Stomach smooth muscle (tissue), 2 donors: ENCODE measurements at regions not wholly inside any gene's neighbourhood (a gene's known extent, or its start where the extent isn't known, plus 50 kb on each side); places are given as distances from the start of the nearest gene placed in this dataset.
"Not testable (repeated sequence)": the region's sequence is repeated elsewhere in the genome, so short reads cannot be mapped to it uniquely, and the experiment has no call there.

Experiments
- H3K27ac ChIP-seq: one replicate; pipeline ENCODE4 v1.7.0; 2013; ENCODE audit warnings: mild to moderate bottlenecking, low read length, inconsistent platforms
- H3K27me3 ChIP-seq, 2 donors: one replicate each; pipeline ENCODE4 v1.7.0; 2013; ENCODE audit warnings: low read length in 2 of 2; ENCODE audit not compliant: insufficient read depth in 2 of 2, control insufficient read depth in 1 of 2
- H3K36me3 ChIP-seq, 2 donors: one replicate each; pipeline ENCODE4 v1.7.0; 2013; ENCODE audit warnings: low read length in 2 of 2; ENCODE audit not compliant: control insufficient read depth in 2 of 2, insufficient read depth in 2 of 2
- H3K4me1 ChIP-seq: one replicate; pipeline ENCODE4 v1.7.0; 2013; ENCODE audit warnings: low read length; ENCODE audit not compliant: control insufficient read depth, insufficient read depth
- H3K4me3 ChIP-seq, 2 donors: one replicate each; pipeline ENCODE4 v1.7.0; 2013; ENCODE audit warnings: low read length in 2 of 2
- H3K9ac ChIP-seq, 2 donors: one replicate each; pipeline ENCODE4 v1.7.0; 2013; ENCODE audit warnings: low read length in 2 of 2, mild to moderate bottlenecking in 1 of 2
- H3K9me3 ChIP-seq, 2 donors: one replicate each; pipeline ENCODE4 v1.7.0; 2013; ENCODE audit warnings: low read length in 2 of 2; ENCODE audit not compliant: control insufficient read depth in 2 of 2
- donor health status: healthy.
- donor health status: Pancreatic carcinoma.

DNA sequence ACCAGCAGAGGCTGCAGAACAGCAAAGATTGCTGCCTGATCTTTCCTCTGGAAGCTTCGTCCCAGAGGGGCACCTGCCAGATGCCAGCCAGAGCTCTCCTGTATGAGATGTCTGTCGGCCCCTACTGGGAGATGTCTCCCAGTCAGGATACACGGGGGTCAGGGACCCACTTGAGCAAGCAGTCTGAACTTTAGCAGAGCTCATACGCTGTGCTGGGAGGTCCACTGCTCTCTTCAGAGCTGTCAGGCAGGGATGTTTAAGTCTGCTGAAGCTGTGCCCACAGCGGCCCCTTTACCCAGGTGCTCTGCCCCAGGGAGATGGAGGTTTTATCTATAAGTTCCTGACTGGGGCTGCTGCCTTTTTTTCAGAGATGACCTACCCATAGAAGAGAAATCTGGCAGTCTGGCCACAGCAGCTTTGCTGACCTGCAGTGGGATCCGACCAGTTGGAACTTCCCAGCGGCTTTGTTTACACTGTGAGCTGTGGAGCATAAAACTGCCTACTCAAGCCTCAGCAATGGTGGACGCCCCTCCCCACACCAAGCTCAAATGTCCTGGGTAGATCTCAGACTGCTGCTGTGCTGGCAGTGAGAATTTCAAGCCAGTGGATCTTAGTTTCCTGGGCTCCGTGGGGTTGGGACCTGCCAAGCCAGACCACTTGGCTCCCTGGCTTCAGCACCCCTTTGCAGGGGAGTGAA, 613.9 kb downstream of the HTR1B start:
- H3K9me3 ChIP-seq, H3K4me1 ChIP-seq, H3K27ac ChIP-seq, H3K4me3 ChIP-seq, H3K27me3 ChIP-seq, H3K9ac ChIP-seq, H3K36me3 ChIP-seq: not testable (repeated sequence)

DNA sequence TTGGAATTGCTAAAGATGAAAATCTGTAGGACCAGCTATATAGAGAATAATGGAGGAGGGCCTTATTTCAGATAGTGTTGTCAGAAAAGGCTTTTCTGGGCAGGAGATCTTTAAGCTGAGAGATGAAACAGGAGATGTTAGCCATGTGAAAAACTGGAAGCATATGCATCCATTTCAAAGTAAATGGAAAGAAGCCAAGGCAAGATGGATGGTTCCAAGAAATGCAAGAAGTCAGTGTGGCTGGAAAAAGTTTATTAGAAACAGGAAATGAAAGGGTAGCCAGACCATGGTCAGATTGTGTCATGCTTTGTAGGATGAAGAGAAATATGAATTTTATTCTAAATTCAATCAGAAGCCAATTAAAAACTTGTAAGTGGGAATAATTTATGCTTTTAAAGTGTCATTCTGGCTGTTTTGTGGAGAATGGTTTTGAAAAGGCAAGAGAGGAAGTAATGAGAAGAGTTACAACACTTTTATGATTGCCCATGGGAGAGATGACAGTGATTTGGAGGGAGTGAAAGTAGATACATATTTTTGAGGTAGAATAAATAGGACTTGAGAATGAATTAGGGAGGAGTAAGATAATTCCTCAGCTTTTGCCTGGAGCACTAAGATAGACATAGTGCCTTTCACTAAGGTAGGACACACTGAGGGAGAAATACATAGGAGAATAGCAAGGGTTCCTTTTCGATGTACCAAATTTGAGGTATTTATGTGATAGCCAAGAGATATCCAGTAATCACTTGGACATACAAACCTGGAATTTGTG, 620.1 kb downstream of the HTR1B start:
- Histone ChIP-seq H3K9ac (no peak overlapping the region), H3K27me3 (no peaks in the 10 kb centered on the region), H3K36me3 (no peaks in the 10 kb centered on the region), H3K9me3 (no peaks in the 10 kb centered on the region), H3K4me1 (no peaks in the 10 kb centered on the region), H3K4me3 (no peak overlapping the region), H3K27ac (no peak overlapping the region)

DNA sequence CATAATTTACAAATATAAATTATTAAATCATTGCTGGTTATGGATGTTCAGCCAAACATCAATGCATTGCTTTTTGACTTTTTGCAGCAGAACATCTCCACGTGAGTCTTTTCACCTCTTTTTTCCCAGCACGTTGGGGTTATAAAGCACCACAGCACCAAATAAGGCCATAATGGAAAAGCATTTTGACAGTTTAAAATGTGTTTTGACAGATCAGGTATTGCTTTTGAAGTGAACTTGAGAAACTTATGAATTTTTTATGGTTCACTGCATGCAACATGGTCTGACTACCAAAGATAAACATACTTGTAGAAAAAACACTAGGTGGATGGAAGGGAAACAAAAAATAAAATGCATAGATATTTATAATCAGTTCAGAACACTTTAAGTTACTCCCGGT, 622.4 kb downstream of the HTR1B start:
- Histone ChIP-seq H3K36me3 (no peaks in the 10 kb centered on the region), H3K4me1 (no peaks in the 10 kb centered on the region), H3K9ac (no peak overlapping the region), H3K27ac (no peak overlapping the region), H3K4me3 (no peak overlapping the region), H3K27me3 (no peaks in the 10 kb centered on the region), H3K9me3 (no peaks in the 10 kb centered on the region)

DNA sequence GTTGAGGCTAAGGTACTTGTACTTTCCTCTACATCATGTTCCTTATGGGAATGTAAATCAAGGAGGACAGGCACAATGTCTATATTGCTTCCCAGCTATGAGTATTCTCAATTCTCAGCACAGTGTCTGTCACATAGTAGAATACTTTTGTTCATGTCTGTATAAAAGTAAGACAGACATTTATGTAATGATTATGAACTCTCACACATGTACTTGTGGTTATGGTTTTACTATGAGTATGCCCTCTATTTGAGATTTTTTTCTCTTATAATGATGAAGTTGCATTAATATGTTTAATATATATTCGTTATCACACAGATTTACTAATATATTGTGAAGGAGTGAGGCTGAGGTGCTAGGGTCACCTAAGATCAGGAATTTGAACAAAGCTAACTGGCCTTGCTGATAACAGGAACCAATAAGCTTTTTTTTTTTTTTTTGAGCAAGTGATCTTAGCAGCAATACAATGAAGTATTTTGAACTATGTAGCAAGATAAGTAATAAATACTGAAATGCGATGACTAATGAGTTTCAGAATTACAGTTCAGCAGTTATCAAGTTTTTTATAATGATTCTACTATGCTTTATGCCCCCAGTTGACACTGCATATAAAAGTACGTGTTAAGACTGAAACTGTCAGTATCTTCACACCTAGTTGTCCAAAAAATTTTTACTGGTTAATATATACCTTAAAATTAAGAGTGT, 623.1 kb downstream of the HTR1B start:
- Histone ChIP-seq H3K9ac (no peak overlapping the region), H3K27me3 (no peaks in the 10 kb centered on the region), H3K4me3 (no peak overlapping the region), H3K27ac (no peak overlapping the region), H3K36me3 (no peaks in the 10 kb centered on the region), H3K4me1 (no peaks in the 10 kb centered on the region), H3K9me3 (no peaks in the 10 kb centered on the region)

DNA sequence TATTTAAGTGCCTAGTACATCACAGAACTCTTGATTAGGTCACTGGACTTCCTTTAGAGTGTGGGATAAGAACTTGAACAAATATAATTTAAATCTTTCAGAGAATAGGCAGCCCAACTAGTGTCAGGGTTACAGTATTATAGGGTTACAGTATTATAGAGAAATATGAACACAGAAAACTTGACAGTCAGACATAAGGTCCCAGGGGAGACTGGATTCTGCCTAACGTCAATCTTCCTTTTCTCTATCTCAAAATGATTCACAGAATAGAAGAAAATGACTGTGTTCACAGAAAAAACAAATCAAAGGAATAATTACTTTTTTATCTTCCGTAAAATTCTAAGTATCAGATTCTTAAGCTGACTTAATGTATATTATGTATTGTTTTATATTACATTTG, 623.8 kb downstream of the HTR1B start:
- no peaks in the 10 kb centered on the region for H3K27me3 ChIP-seq
- H3K9me3 ChIP-seq = no peaks in the 10 kb centered on the region
- no peak overlapping the region for H3K9ac ChIP-seq
- no peaks in the 10 kb centered on the region for H3K4me1 ChIP-seq
- no peaks in the 10 kb centered on the region for H3K36me3 ChIP-seq
- H3K4me3 ChIP-seq = no peak overlapping the region
- no peak overlapping the region for H3K27ac ChIP-seq

DNA sequence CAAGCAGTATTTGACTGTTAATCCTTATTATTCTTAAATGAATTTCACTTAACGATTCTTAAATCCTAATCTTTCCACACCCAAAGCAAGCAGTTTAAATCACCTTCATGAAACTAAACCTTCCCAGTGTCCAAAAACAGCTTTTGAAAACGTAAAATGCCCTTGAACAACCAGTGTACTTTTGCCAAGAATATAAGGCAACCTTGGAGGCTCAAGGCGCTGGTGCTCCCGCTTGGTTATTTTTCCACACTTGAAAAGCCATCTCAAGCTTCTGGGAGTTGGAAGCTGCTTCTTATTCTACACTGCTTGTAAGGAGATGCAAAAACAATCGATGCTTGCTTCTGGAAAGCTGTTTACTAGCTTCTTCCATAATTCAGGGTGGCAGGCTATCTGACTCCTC, 625.7 kb downstream of the HTR1B start:
- H3K27me3 ChIP-seq = no peaks in the 10 kb centered on the region
- H3K4me3 ChIP-seq = no peak overlapping the region
- H3K9me3 ChIP-seq = no peaks in the 10 kb centered on the region
- H3K27ac ChIP-seq = no peak overlapping the region
- no peak overlapping the region for H3K9ac ChIP-seq
- no peaks in the 10 kb centered on the region for H3K36me3 ChIP-seq
- H3K4me1 ChIP-seq = no peaks in the 10 kb centered on the region

DNA sequence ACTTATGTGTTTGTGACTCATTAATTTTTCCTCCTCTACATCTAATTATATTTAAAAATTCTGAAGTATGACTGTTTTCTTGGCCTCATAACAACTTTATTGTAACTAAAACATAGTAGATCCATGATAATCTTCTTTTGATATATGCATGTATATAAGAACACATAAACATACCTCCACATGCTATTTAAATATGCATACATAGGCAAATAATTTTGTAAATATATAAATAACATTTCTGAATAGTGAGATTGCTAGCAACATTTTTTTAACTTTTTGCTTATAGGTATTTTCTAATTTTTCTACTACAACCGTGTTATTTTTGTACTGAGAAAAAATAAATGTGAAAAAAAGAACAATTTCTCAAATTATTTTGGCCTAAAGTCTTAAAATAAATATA, 627.6 kb downstream of the HTR1B start:
- H3K27ac ChIP-seq = no peak overlapping the region
- no peaks in the 10 kb centered on the region for H3K27me3 ChIP-seq
- no peaks in the 10 kb centered on the region for H3K4me1 ChIP-seq
- no peak overlapping the region for H3K9ac ChIP-seq
- H3K36me3 ChIP-seq = no peaks in the 10 kb centered on the region
- H3K4me3 ChIP-seq = no peak overlapping the region
- no peaks in the 10 kb centered on the region for H3K9me3 ChIP-seq

DNA sequence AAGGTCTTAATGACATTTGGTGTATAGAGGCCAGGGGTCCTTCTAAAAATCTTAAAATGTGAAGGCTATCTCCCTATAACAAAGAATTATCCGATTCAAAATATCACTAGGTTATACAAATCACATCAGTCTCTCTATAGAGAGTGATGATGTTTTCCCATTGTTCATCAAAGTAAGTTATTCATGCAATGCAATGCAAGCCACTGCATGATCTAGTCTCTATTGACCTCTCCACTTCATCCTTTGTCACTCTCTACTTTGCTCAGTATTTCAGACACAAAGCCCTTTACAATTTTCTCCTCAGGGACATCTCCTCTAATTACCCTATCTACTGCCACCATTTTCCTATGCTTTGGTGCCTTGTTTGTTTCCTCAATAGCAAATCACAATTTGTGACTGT, 628.0 kb downstream of the HTR1B start:
- H3K27me3 ChIP-seq = no peaks in the 10 kb centered on the region

DNA sequence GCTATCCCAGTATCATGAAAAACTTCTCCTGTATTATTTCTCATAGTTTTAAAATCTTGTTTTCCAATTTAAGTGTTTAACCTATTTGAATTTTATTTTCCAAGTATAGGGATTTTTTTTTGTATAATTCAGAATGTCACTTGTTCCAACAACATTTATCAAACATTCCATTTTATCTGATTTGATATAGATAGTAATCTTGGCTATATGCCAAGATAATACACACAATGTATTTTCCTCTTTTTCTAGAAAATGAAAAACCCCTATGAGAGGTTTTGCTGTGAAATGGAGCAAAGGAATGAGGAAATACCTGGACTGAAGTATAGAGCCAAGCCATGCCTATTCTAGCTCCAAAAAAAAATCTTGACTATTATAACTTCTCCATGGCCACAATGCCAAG, 628.9 kb downstream of the HTR1B start:
- H3K4me3 ChIP-seq = no peak overlapping the region
- no peaks in the 10 kb centered on the region for H3K27me3 ChIP-seq
- no peaks in the 10 kb centered on the region for H3K36me3 ChIP-seq
- no peak overlapping the region for H3K27ac ChIP-seq
- no peak overlapping the region for H3K9ac ChIP-seq
- no peaks in the 10 kb centered on the region for H3K9me3 ChIP-seq
- no peaks in the 10 kb centered on the region for H3K4me1 ChIP-seq

More for the DNA sequence above, 628.0 kb downstream of the HTR1B start:
- Histone ChIP-seq H3K4me3 (no peak overlapping the region), H3K9me3 (no peaks in the 10 kb centered on the region), H3K36me3 (no peaks in the 10 kb centered on the region), H3K9ac (no peak overlapping the region), H3K27ac (no peak overlapping the region), H3K4me1 (no peaks in the 10 kb centered on the region)

DNA sequence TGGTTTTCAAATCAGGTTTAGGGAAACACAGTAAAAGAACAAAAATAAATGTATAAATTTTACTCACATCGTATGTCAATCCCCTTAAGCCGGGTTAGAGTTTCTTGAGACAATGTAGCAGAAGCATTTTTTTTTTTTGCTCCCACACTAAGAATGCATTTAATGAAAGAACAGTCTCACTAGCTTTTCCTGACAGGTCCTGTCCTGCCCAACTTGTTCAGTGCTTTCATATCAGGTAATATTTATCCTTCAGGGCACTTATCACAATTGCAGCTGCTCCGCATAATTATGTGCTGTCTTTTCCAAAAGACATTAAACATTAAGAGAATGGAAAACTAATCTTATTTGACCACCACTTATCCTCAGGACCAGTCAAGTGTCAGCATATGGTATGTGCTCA, 632.0 kb downstream of the HTR1B start:
- Histone ChIP-seq H3K36me3 (no peaks in the 10 kb centered on the region), H3K27ac (no peak overlapping the region), H3K27me3 (no peaks in the 10 kb centered on the region), H3K9me3 (no peaks in the 10 kb centered on the region), H3K4me1 (no peaks in the 10 kb centered on the region), H3K4me3 (no peak overlapping the region), H3K9ac (no peak overlapping the region)

DNA sequence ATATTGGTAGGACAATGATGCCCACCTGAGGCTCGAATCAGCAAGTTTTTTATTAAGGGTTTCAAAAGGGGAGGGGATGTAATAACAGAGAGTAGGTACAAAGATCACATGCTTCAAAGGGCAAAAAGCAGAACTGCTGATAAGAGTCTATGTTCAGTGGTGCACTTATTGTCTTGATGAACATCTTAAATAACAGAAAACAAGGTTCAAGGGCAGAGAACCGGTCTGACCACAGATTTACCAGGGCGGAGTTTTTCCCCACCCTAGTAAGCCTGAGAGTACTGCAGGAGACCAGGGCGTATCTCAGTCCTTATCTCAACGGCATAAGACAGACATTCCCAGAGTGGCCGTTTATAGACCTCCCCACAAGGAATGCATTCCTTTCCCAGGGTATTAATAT, 639.7 kb downstream of the HTR1B start:
- not testable (repeated sequence) for H3K9ac ChIP-seq, H3K4me1 ChIP-seq, H3K9me3 ChIP-seq, H3K4me3 ChIP-seq, H3K27me3 ChIP-seq, H3K36me3 ChIP-seq, H3K27ac ChIP-seq
